ENCODE measurements at regions not wholly inside any gene's neighbourhood (a gene's known extent, or its start where the extent isn't known, plus 50 kb on each side); places are given as distances from the start of the nearest gene placed in this dataset.

- Histone ChIP-seq H3K36me3 (no peaks in the 10 kb centered on the region), H3K9me3 (no peaks in the 10 kb centered on the region), H3K4me3 (peak overlapping the region; percentile 49), H3K27me3 (replicated peaks; ENCODE audit: insufficient read depth) (no peaks in the 10 kb centered on the region), H3K27ac (peak overlapping the region in 1 of 2 donors; percentile 74), H3K4me1 (ENCODE audit: control insufficient read depth in 1 of 2, low read depth in 2 of 2) (peaks cover 18 to 38% of the 10 kb centered on the region in 2 donors)
- DNase-seq (ENCODE audit: low spot score): no peak
- no peak for TF ChIP-seq CTCF (IDR thresholded peaks at IDR 0.05)
- peak; percentile 62 for ATAC-seq (ENCODE audit: insufficient number of reproducible peaks, low FRiP score, low read depth)
Observed at GRCh38 chr12:71240946-71241345, 83.1 kb upstream of the TSPAN8 start.

GRCh38 chr12:71239731-71240130 lies 81.9 kb upstream of the TSPAN8 start:
- H3K9me3 ChIP-seq: no peaks in the 10 kb centered on the region
- TF ChIP-seq CTCF (IDR thresholded peaks at IDR 0.05): no peak

GRCh38 chr12:71237128-71237527 lies 79.3 kb upstream of the TSPAN8 start:
- TF ChIP-seq CTCF (IDR thresholded peaks at IDR 0.05): no peak
- ATAC-seq (ENCODE audit: insufficient number of reproducible peaks, low FRiP score, low read depth) (no peak), DNase-seq (ENCODE audit: low spot score) (no peak)
- Histone ChIP-seq H3K27me3 (replicated peaks; ENCODE audit: insufficient read depth) (no peaks in the 10 kb centered on the region), H3K27ac (no peak overlapping the region), H3K4me1 (ENCODE audit: control insufficient read depth in 1 of 2, low read depth in 2 of 2) (peaks cover 3 to 20% of the 10 kb centered on the region in 2 donors), H3K4me3 (no peak overlapping the region), H3K9me3 (no peaks in the 10 kb centered on the region), H3K36me3 (no peaks in the 10 kb centered on the region)

More at GRCh38 chr12:71239731-71240130, 81.9 kb upstream of the TSPAN8 start:
- Histone ChIP-seq H3K4me1 (ENCODE audit: control insufficient read depth in 1 of 2, low read depth in 2 of 2) (peaks cover 18 to 38% of the 10 kb centered on the region in 2 donors), H3K27ac (peak overlapping the region in 1 of 2 donors; percentile 74), H3K4me3 (no peak overlapping the region), H3K36me3 (no peaks in the 10 kb centered on the region), H3K27me3 (replicated peaks; ENCODE audit: insufficient read depth) (no peaks in the 10 kb centered on the region)
- no peak for DNase-seq (ENCODE audit: low spot score)
- no peak for ATAC-seq (ENCODE audit: insufficient number of reproducible peaks, low FRiP score, low read depth)

GRCh38 chr12:71236133-71236660 lies 78.4 kb upstream of the TSPAN8 start:
- H3K4me3 ChIP-seq: no peak overlapping the region
- H3K9me3 ChIP-seq: no peaks in the 10 kb centered on the region
- no peak for ATAC-seq (ENCODE audit: insufficient number of reproducible peaks, low FRiP score, low read depth)
- no peak for TF ChIP-seq CTCF (IDR thresholded peaks at IDR 0.05)
- no peak overlapping the region for H3K27ac ChIP-seq
- peaks cover 3 to 12% of the 10 kb centered on the region in 2 donors for H3K4me1 ChIP-seq (ENCODE audit: control insufficient read depth in 1 of 2, low read depth in 2 of 2)
- no peaks in the 10 kb centered on the region for H3K27me3 ChIP-seq (replicated peaks; ENCODE audit: insufficient read depth)
- no peaks in the 10 kb centered on the region for H3K36me3 ChIP-seq
- DNase-seq (ENCODE audit: low spot score): no peak

- no peaks in the 10 kb centered on the region for H3K27me3 ChIP-seq (replicated peaks; ENCODE audit: insufficient read depth)
- H3K27ac ChIP-seq: no peak overlapping the region
- no peak for TF ChIP-seq CTCF (IDR thresholded peaks at IDR 0.05)
- ATAC-seq (ENCODE audit: insufficient number of reproducible peaks, low FRiP score, low read depth): no peak
- no peaks in the 10 kb centered on the region for H3K4me1 ChIP-seq (ENCODE audit: control insufficient read depth in 1 of 2, low read depth in 2 of 2)
- H3K4me3 ChIP-seq: no peak overlapping the region
- no peak for DNase-seq (ENCODE audit: low spot score)
- H3K9me3 ChIP-seq: no peaks in the 10 kb centered on the region
- H3K36me3 ChIP-seq: no peaks in the 10 kb centered on the region
Observed at GRCh38 chr12:71233083-71233482, 75.3 kb upstream of the TSPAN8 start.
